HL-60 (cell line): ENCODE measurements at regions not wholly inside any gene's neighbourhood (a gene's known extent, or its start where the extent isn't known, plus 50 kb on each side); places are given as distances from the start of the nearest gene placed in this dataset.

ENCODE experiments used
- DNase-seq, 2 experiments: peaks; one replicate each; pipeline ENCODE4 v3.0.0-alpha.2; 2010 to 2020; ENCODE audit warnings: low read depth in 1 of 2, low spot score in 1 of 2
- H3K27ac ChIP-seq: fragments of 250-450 bp; sonication (Bioruptor Pico); replicated peaks from 2 replicates; pipeline ENCODE4 v1.5.1; 2020; ENCODE audit warnings: mild to moderate bottlenecking, moderate library complexity
- H3K27me3 ChIP-seq: fragments of 250-450 bp; sonication (Bioruptor Pico); 2 replicates; pipeline ENCODE4 v1.5.1; 2021; ENCODE audit warnings: mild to moderate bottlenecking, moderate library complexity; ENCODE audit not compliant: insufficient read depth, poor library complexity, severe bottlenecking
- H3K4me3 ChIP-seq: replicated peaks from 2 replicates; pipeline ENCODE4 v1.5.1; 2011; ENCODE audit warnings: mild to moderate bottlenecking, control low read depth, low read length; ENCODE audit not compliant: insufficient read depth
- CTCF ChIP-seq: IDR thresholded peaks from one replicate; pipeline ENCODE4 v1.5.1; 2011; ENCODE audit warnings: low read length, control low read depth, inconsistent platforms; ENCODE audit not compliant: insufficient read depth
- GABPA ChIP-seq: IDR thresholded peaks from 2 replicates; pipeline ENCODE4 v1.6.1; 2012; ENCODE audit warnings: low read depth
- POLR2AphosphoS5 ChIP-seq: IDR thresholded peaks from 2 replicates; pipeline ENCODE4 v1.6.1; 2012; ENCODE audit warnings: low read depth
- REST ChIP-seq: IDR thresholded peaks from 2 replicates; pipeline ENCODE4 v1.6.1; 2012; ENCODE audit warnings: low read depth; ENCODE audit not compliant: insufficient replicate concordance
- SPI1 ChIP-seq: IDR thresholded peaks from 2 replicates; pipeline ENCODE4 v1.6.1; 2012; ENCODE audit warnings: low read depth, mild to moderate bottlenecking, borderline replicate concordance

GRCh38 chr7:46163246-46163645 is 242.2 kb upstream of the IGFBP3 start:
- DNase-seq: no peak
- TF ChIP-seq REST: no peak
- TF ChIP-seq SPI1: no peak
- TF ChIP-seq CTCF: no peak
- TF ChIP-seq POLR2AphosphoS5: no peak
- TF ChIP-seq GABPA: no peak
- no peak overlapping the region for H3K27ac ChIP-seq
- no peaks in the 10 kb centered on the region for H3K27me3 ChIP-seq
- H3K4me3 ChIP-seq: no peak overlapping the region

- H3K27ac ChIP-seq: no peak overlapping the region
- H3K27me3 ChIP-seq: no peaks in the 10 kb centered on the region
- H3K4me3 ChIP-seq: no peak overlapping the region
- TF ChIP-seq SPI1 (no peak), POLR2AphosphoS5 (no peak), REST (no peak), CTCF (no peak), GABPA (no peak)
- DNase-seq: no peak
Measured at GRCh38 chr7:46162609-46163008, 241.5 kb upstream of the IGFBP3 start.

GRCh38 chr7:46160861-46161260 is 239.8 kb upstream of the IGFBP3 start:
- Histone ChIP-seq H3K27me3 (no peaks in the 10 kb centered on the region), H3K27ac (no peak overlapping the region), H3K4me3 (no peak overlapping the region)
- no peak for DNase-seq
- TF ChIP-seq POLR2AphosphoS5: no peak

- H3K4me3 ChIP-seq: no peak overlapping the region
- TF ChIP-seq SPI1 (no peak), REST (no peak), CTCF (no peak), GABPA (no peak), POLR2AphosphoS5 (no peak)
- H3K27ac ChIP-seq: no peak overlapping the region
- H3K27me3 ChIP-seq: no peaks in the 10 kb centered on the region
- no peak for DNase-seq
Measured at GRCh38 chr7:46157931-46158330, 236.9 kb upstream of the IGFBP3 start.
